RWPE2 (cell line): ENCODE measurements at regions not wholly inside any gene's neighbourhood (a gene's known extent, or its start where the extent isn't known, plus 50 kb on each side); places are given as distances from the start of the nearest gene placed in this dataset.

Experiments used
- ATAC-seq: fragments of 200-7000 bp; cut with Tn5 transposase; 3 replicates; pipeline ENCODE4 v1.9.1; 2021; ENCODE audit warnings: low read depth
- DNase-seq: peaks from one replicate; pipeline ENCODE4 v3.0.0-alpha.2; 2020; ENCODE audit warnings: low spot score
- H3K27ac ChIP-seq: fragments of 450-650 bp; 2 replicates; pipeline ENCODE4 v1.5.1; 2017; ENCODE audit warnings: mild to moderate bottlenecking; ENCODE audit not compliant: poor library complexity, severe bottlenecking
- H3K27me3 ChIP-seq: fragments of 250-450 bp; sonication (Bioruptor Pico); 2 replicates; pipeline ENCODE4 v1.5.1; 2021; ENCODE audit warnings: mild to moderate bottlenecking, moderate library complexity; ENCODE audit not compliant: insufficient read depth, poor library complexity, severe bottlenecking
- H3K36me3 ChIP-seq: fragments of 250-450 bp; sonication (Bioruptor Pico); 2 replicates; pipeline ENCODE4 v1.5.1; 2020; ENCODE audit warnings: low read depth, mild to moderate bottlenecking, moderate library complexity
- H3K4me1 ChIP-seq: fragments of 250-450 bp; sonication (Bioruptor Pico); 2 replicates; pipeline ENCODE4 v1.5.1; 2021; ENCODE audit warnings: mild to moderate bottlenecking, moderate library complexity; ENCODE audit not compliant: insufficient read depth, poor library complexity, severe bottlenecking
- H3K4me3 ChIP-seq: fragments of 250-450 bp; sonication (Bioruptor Pico); 2 replicates; pipeline ENCODE4 v1.5.1; 2021; ENCODE audit warnings: mild to moderate bottlenecking, moderate library complexity; ENCODE audit not compliant: severe bottlenecking
- H3K9me3 ChIP-seq: fragments of 250-450 bp; sonication (Bioruptor Pico); 2 replicates; pipeline ENCODE4 v1.5.1; 2021; ENCODE audit warnings: mild to moderate bottlenecking, moderate library complexity; ENCODE audit not compliant: severe bottlenecking
- TF ChIP-seq, protein P1 (sequence below): fragments of 450-650 bp; IDR thresholded peaks from one replicate; pipeline ENCODE4 v1.5.1; 2017; ENCODE audit warnings: mild to moderate bottlenecking, moderate library complexity; ENCODE audit not compliant: poor library complexity, severe bottlenecking

DNA sequence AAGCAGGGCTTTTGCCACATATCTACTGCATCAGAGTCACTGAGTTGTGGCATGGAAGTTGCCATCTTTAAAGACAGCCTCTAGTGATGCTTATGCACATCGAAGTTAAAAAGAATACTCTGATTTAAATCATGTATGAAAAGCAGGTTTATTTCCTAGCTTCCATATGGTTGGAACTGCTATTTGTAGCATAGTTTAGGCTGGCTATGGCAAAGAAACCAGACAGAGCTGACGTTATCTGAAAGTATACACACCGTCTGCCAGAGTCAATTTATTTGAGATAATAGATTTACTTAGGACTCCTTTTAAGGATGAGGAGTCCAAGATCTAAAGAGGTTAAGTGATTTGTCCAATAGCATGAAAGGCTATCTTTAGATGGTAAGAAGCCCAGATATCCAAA is 536.9 kb upstream of the ADGRL4 start:
- Histone ChIP-seq H3K36me3 (no peaks in the 10 kb centered on the region), H3K27me3 (no peaks in the 10 kb centered on the region), H3K9me3 (no peaks in the 10 kb centered on the region), H3K27ac (no peak overlapping the region), H3K4me1 (no peaks in the 10 kb centered on the region), H3K4me3 (no peak overlapping the region)
- TF ChIP-seq, protein P1, sequence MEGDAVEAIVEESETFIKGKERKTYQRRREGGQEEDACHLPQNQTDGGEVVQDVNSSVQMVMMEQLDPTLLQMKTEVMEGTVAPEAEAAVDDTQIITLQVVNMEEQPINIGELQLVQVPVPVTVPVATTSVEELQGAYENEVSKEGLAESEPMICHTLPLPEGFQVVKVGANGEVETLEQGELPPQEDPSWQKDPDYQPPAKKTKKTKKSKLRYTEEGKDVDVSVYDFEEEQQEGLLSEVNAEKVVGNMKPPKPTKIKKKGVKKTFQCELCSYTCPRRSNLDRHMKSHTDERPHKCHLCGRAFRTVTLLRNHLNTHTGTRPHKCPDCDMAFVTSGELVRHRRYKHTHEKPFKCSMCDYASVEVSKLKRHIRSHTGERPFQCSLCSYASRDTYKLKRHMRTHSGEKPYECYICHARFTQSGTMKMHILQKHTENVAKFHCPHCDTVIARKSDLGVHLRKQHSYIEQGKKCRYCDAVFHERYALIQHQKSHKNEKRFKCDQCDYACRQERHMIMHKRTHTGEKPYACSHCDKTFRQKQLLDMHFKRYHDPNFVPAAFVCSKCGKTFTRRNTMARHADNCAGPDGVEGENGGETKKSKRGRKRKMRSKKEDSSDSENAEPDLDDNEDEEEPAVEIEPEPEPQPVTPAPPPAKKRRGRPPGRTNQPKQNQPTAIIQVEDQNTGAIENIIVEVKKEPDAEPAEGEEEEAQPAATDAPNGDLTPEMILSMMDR = no peak
- ATAC-seq = no peak
- no peak for DNase-seq

DNA sequence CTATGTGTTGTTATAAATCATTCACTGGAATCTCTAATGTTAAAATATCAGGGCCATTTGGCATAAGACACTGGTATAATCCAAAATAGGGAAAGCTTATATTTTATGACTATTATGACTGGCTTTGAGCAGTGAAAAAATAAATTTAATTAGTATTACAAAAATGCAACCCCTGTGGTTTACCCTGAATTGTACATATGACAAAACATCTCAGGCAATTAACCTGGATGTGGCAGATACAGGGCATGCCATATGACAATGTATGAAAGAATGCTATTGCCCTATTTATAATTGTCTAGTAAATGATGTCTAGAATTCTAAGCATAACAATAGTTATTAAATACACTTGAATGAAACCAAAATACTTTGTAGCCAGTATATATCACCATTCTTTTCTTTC is 532.5 kb upstream of the ADGRL4 start:
- no peaks in the 10 kb centered on the region for H3K9me3 ChIP-seq
- H3K4me3 ChIP-seq = no peak overlapping the region
- no peak overlapping the region for H3K27ac ChIP-seq
- TF ChIP-seq, protein P1 = no peak
- H3K4me1 ChIP-seq = no peaks in the 10 kb centered on the region
- ATAC-seq (no peak), DNase-seq (no peak)
- H3K27me3 ChIP-seq = no peaks in the 10 kb centered on the region
- H3K36me3 ChIP-seq = no peaks in the 10 kb centered on the region

DNA sequence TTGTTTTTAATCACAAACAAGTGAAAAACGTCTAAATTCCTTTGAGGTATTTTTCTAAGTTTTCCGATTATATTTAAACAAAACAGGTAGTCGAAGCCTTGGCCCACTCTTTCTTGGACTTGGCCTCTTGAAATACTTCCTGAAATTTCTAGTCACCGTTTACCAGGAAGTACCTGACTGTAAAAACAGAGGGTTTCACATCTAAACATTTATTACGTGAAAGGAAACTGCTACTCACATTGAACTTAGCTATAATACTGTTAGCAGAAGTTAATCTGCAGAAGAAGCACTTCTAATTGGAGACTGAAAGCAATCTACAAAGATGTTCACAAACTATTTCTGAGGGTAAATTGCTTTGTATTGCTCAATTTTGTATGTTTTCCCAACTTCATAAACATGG is 526.0 kb upstream of the ADGRL4 start:
- Histone ChIP-seq H3K4me1 (no peaks in the 10 kb centered on the region), H3K27ac (no peak overlapping the region), H3K9me3 (no peaks in the 10 kb centered on the region), H3K4me3 (no peak overlapping the region), H3K27me3 (no peaks in the 10 kb centered on the region), H3K36me3 (no peaks in the 10 kb centered on the region)
- TF ChIP-seq, protein P1 = no peak
- no peak for DNase-seq
- no peak for ATAC-seq

DNA sequence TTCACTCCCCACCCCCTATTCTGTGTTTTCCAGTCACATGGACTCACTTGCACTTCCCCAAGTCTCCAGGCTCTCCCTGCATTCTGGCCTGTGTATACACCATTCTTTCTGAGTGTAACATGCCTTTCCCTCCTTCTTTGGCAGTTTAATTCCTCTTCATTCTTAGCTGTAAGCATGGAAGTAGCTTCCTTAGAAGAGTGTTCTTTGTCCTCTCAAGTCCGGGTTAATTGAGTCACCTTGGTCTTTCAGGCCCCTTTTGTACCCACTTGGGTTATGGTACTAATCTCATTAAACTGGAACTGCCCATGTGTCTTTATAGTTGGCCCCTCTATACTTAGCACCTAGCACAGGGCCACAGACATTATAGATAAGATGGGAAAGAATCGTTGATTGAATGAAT is 525.3 kb upstream of the ADGRL4 start:
- DNase-seq (no peak), ATAC-seq (no peak)
- TF ChIP-seq, protein P1 = no peak
- Histone ChIP-seq H3K9me3 (no peaks in the 10 kb centered on the region), H3K36me3 (no peaks in the 10 kb centered on the region), H3K27ac (no peak overlapping the region), H3K4me1 (no peaks in the 10 kb centered on the region), H3K4me3 (no peak overlapping the region), H3K27me3 (no peaks in the 10 kb centered on the region)

DNA sequence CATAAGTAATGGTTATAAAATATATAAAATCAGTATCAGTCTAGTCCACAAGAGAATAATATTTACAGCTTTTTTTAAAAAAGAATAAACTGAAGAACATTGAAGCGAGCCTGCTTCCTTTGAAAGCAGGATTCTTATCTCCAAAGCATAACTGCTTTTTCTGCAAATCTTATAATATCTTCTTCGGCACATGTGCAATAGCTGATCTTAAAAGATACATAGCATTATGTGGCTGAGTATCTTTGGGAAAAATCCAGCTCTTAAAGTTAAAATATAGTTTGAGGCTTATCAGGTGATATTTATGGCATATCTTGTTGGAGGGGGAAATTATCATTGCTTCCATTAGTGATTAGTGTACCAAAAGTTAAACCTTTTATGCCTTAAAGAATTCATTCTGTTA is 523.9 kb upstream of the ADGRL4 start:
- Histone ChIP-seq H3K27ac (no peak overlapping the region), H3K4me1 (no peaks in the 10 kb centered on the region), H3K27me3 (no peaks in the 10 kb centered on the region), H3K36me3 (no peaks in the 10 kb centered on the region), H3K4me3 (no peak overlapping the region), H3K9me3 (no peaks in the 10 kb centered on the region)
- DNase-seq (no peak), ATAC-seq (no peak)
- TF ChIP-seq, protein P1 = no peak
